ENCODE measurements at regions not wholly inside any gene's neighbourhood (a gene's known extent, or its start where the extent isn't known, plus 50 kb on each side); places are given as distances from the start of the nearest gene placed in this dataset.

- TF ChIP-seq CTCF (IDR thresholded peaks at IDR 0.05; ENCODE audit: low read depth, low read length), result no peak
- no peak for TF ChIP-seq MAX (IDR thresholded peaks at IDR 0.05; ENCODE audit: low read depth, low read length)
- TF ChIP-seq POLR2A (IDR thresholded peaks at IDR 0.05; ENCODE audit: extremely low read depth, insufficient read length), result no peak
These were observed 69.5 kb upstream of the SPTBN1 start for GRCh38 chr2:54386585-54386984.

Measured in NB4 (cell line).